K562 (cell line): ENCODE measurements at regions not wholly inside any gene's neighbourhood (a gene's known extent, or its start where the extent isn't known, plus 50 kb on each side); places are given as distances from the start of the nearest gene placed in this dataset.

Experiments
- ATAC-seq: fragments of 200-7000 bp; cut with Tn5 transposase; 3 replicates; pipeline ENCODE4 v1.9.1; 2020; ENCODE audit warnings: moderate library complexity
- BruUV-seq: library from RNA; stranded (reverse); fragments of 400-500 nt; replicated peaks from 2 replicates; lab custom pipeline; 2021; lab: Mats Ljungman, UMichigan
- CTCF ChIA-PET: fragments of 300-600 bp; formaldehyde crosslinking; extraction: SDS; loops from one replicate; lab custom pipeline; 2021; ENCODE audit warnings: low intra/inter-chr PET ratio; lab: Yijun Ruan, JAX
- POLR2A ChIA-PET: fragments of 300-600, 350-650 bp; sonication (Branson Sonifier 250); formaldehyde crosslinking; extraction: SDS; loops from one replicate; lab custom pipeline; 2021; ENCODE audit warnings: antibody characterized with exemption, inconsistent platforms; lab: Yijun Ruan, JAX
- DNase-seq, 4 experiments: peaks; one replicate each; pipeline versions ENCODE4 v3.0.0 to v3.0.0-alpha.2; 2011 to 2018; ENCODE audit warnings: low spot score in 3 of 4, mixed read lengths in 3 of 4; ENCODE audit errors: extremely low read depth in 1 of 4
- FAIRE-seq: peaks from 2 replicates; lab custom pipeline; 2011; peaks lifted over from hg19 to GRCh38; lab: Jason Lieb, UNC
- H2AFZ ChIP-seq: 2 replicates; pipeline ENCODE4 v1.6.0; 2011; ENCODE audit warnings: low read depth, low read length, control low read depth, inconsistent platforms
- H3K27ac ChIP-seq: fragments of 200-600 bp; 3 replicates; pipeline ENCODE4 v1.8.0; 2011; ENCODE audit warnings: low read depth, mild to moderate bottlenecking, control low read depth, inconsistent platforms, low read length, moderate library complexity, mixed read lengths; ENCODE audit errors: extremely low read depth
- H3K27me3 ChIP-seq, 2 experiments: fragments of 300-600 bp in 1 of 2; 2 replicates in 1 of 2; 3 replicates in 1 of 2; pipeline versions ENCODE4 v1.6.0 to v1.8.0; 2011; ENCODE audit warnings: inconsistent platforms in 2 of 2, low read length in 2 of 2, mild to moderate bottlenecking in 1 of 2, mixed read lengths in 1 of 2, moderate library complexity in 1 of 2; ENCODE audit not compliant: control insufficient read depth in 2 of 2, insufficient read depth in 2 of 2
- H3K36me3 ChIP-seq: fragments of 300-600 bp; 3 replicates; pipeline ENCODE4 v1.8.0; 2011; ENCODE audit warnings: mild to moderate bottlenecking, low read length, inconsistent platforms; ENCODE audit not compliant: control insufficient read depth, insufficient read depth
- H3K4me1 ChIP-seq, 2 experiments: fragments of 200-600 bp in 1 of 2; replicated peaks in 1 of 2; 2 replicates in 1 of 2; 3 replicates in 1 of 2; pipeline versions ENCODE4 v1.5.1 to v1.8.0; 2011; ENCODE audit warnings: inconsistent platforms in 2 of 2, low read length in 2 of 2, mild to moderate bottlenecking in 1 of 2, mixed read lengths in 1 of 2, moderate library complexity in 1 of 2; ENCODE audit not compliant: control insufficient read depth in 2 of 2, insufficient read depth in 2 of 2
- H3K4me2 ChIP-seq: 2 replicates; pipeline ENCODE4 v1.6.1; 2011; ENCODE audit warnings: low read length, control low read depth, inconsistent platforms, mixed read lengths; ENCODE audit not compliant: insufficient read depth
- H3K4me3 ChIP-seq: fragments of 200-600 bp; sonication (generic), shearing (Covaris generic); 2 replicates; pipeline ENCODE4 v1.5.1; 2016; ENCODE audit warnings: control low read depth, inconsistent platforms
- H3K79me2 ChIP-seq: fragments of 200-600 bp; 3 replicates; pipeline ENCODE4 v1.8.0; 2011; ENCODE audit warnings: low read length, inconsistent platforms; ENCODE audit not compliant: control insufficient read depth, insufficient read depth
- H3K9ac ChIP-seq, 2 experiments: 2 replicates each; pipeline versions ENCODE4 v1.6.0 to v1.6.1; 2011; ENCODE audit warnings: low read depth in 2 of 2, low read length in 2 of 2, control low read depth in 1 of 2, inconsistent platforms in 1 of 2, mild to moderate bottlenecking in 1 of 2, mixed read lengths in 1 of 2; ENCODE audit not compliant: insufficient read depth in 1 of 2
- H3K9me1 ChIP-seq: one replicate; pipeline ENCODE4 v1.6.0; 2011; ENCODE audit warnings: inconsistent platforms, mild to moderate bottlenecking, low read length, moderate library complexity; ENCODE audit not compliant: control insufficient read depth, insufficient read depth
- H3K9me3 ChIP-seq: replicated peaks from 2 replicates; pipeline ENCODE4 v1.5.1; 2011; ENCODE audit warnings: low read depth, low read length, inconsistent platforms; ENCODE audit not compliant: control insufficient read depth, insufficient read depth
- H4K20me1 ChIP-seq: replicated peaks from 2 replicates; pipeline ENCODE4 v1.6.1; 2011; ENCODE audit warnings: low read length, inconsistent platforms, mixed read lengths; ENCODE audit not compliant: control insufficient read depth, insufficient read depth
- ERF ChIP-seq: fragments of 450-650 bp; formaldehyde crosslinking; IDR thresholded peaks from 2 replicates; pipeline ENCODE4 v1.4.0; 2020; ENCODE audit warnings: mild to moderate bottlenecking, mixed read lengths
- GATAD2A ChIP-seq: fragments of 450-650 bp; IDR thresholded peaks from 2 replicates; pipeline ENCODE4 v1.6.1; 2017
- HNRNPK ChIP-seq: fragments of 200-400 bp; formaldehyde crosslinking; IDR thresholded peaks from one replicate; pipeline ENCODE4 v1.6.1; 2018; ENCODE audit warnings: mild to moderate bottlenecking, low read depth, low read length; ENCODE audit not compliant: poor library complexity, severe bottlenecking
- NFRKB ChIP-seq: fragments of 450-650 bp; IDR thresholded peaks from 2 replicates; pipeline ENCODE4 v1.6.1; 2016; ENCODE audit warnings: low read depth
- PCBP2 ChIP-seq: fragments of 200-400 bp; formaldehyde crosslinking; IDR thresholded peaks from 2 replicates; pipeline ENCODE4 v1.6.1; 2018; ENCODE audit warnings: low read length, low read depth, mild to moderate bottlenecking, moderate library complexity; ENCODE audit not compliant: poor library complexity, severe bottlenecking
- SIN3B ChIP-seq: fragments of 450-650 bp; IDR thresholded peaks from 2 replicates; pipeline ENCODE4 v1.6.1; 2017; ENCODE audit warnings: low read depth, mild to moderate bottlenecking, moderate library complexity
- SOX6 ChIP-seq: fragments of 450-650 bp; IDR thresholded peaks from 2 replicates; pipeline ENCODE4 v1.6.1; 2014; ENCODE audit warnings: mild to moderate bottlenecking
- ZFP36 ChIP-seq: fragments of 150-350 bp; IDR thresholded peaks from 2 replicates; pipeline ENCODE4 v1.6.1; 2018; ENCODE audit warnings: low read length, low read depth; ENCODE audit not compliant: partially characterized antibody
- ZNF639 ChIP-seq, 2 experiments: fragments of 200-800 bp in 1 of 2; sonication (Bioruptor generic) in 1 of 2; sonication (generic) in 1 of 2; formaldehyde crosslinking in 1 of 2; IDR thresholded peaks in 1 of 2; conservative IDR thresholded peaks in 1 of 2; 2 replicates each; pipeline versions ENCODE4 v1.5.0 to v1.6.1; 2016 to 2020; ENCODE audit warnings: missing compliant biosample characterization in 1 of 2, missing genetic modification characterization in 1 of 2, missing genetic modification reagents in 1 of 2
- ZZZ3 ChIP-seq: fragments of 450-650 bp; IDR thresholded peaks from 2 replicates; pipeline ENCODE4 v1.6.1; 2016; ENCODE audit warnings: antibody characterized with exemption, mild to moderate bottlenecking, moderate library complexity
- WGBS: fragments of 100-300 bp; shearing (Covaris generic); methylation state at CpG from one replicate; pipeline ENCODE4 v1.1.6; 2016; ENCODE audit warnings: low coverage, mixed read lengths; ENCODE audit not compliant: insufficient coverage; ENCODE audit errors: missing lambda C conversion rate; 5-methylcytosine and 5-hydroxymethylcytosine counted together
- in situ Hi-C: fragments of 300-500 bp; cut with MboI; formaldehyde crosslinking; loops from 4 replicates; pipeline ENCODE4 v1.15.0; 2018; ENCODE audit warnings: inconsistent platforms, mixed read lengths
- intact Hi-C: fragments of 100-400 bp; cut with micrococcal nuclease; formaldehyde crosslinking; loops from 2 replicates; pipeline ENCODE4 v1.14.2; 2022

- DNase-seq, result no peak
- Histone ChIP-seq H3K9me1 (no peaks in the 10 kb centered on the region), H4K20me1 (no peaks in the 10 kb centered on the region), H3K4me2 (no peak overlapping the region), H3K9me3 (no peaks in the 10 kb centered on the region)
- POLR2A ChIA-PET, result no interaction called here
- BruUV-seq, result no TSS peak
- in situ Hi-C loops, result no loop called here
- no peak for TF ChIP-seq SIN3B
- TF ChIP-seq, all 486 proteins: peak for 0
- no peak overlapping the region for H2AFZ ChIP-seq
- H3K4me3 ChIP-seq, result no peak overlapping the region
- intact Hi-C loops, result no loop called here
- no peak for ATAC-seq
- H3K27me3 ChIP-seq, result peaks cover 4 to 32% of the 10 kb centered on the region in 2 experiments; a peak in 3 of 5 replicates
- no peaks in the 10 kb centered on the region for H3K79me2 ChIP-seq
- H3K27ac ChIP-seq, result no peak overlapping the region
- FAIRE-seq, result no peak
- no peaks in the 10 kb centered on the region for H3K36me3 ChIP-seq
- H3K9ac ChIP-seq, result no peak overlapping the region
- CTCF ChIA-PET, result no interaction called here
- WGBS, result 1% methylated on average over 5 of the region's 8 CpGs
- H3K4me1 ChIP-seq, result no peaks in the 10 kb centered on the region
Observed at GRCh38 chr1:94708811-94709210, 111.3 kb upstream of the SLC44A3 start.

GRCh38 chr1:94708299-94708685, 111.9 kb upstream of the SLC44A3 start:
- POLR2A ChIA-PET, result no interaction called here
- Histone ChIP-seq H3K9me3 (no peaks in the 10 kb centered on the region), H3K27me3 (peaks cover 4 to 32% of the 10 kb centered on the region in 2 experiments; a peak in 3 of 5 replicates), H3K9ac (no peak overlapping the region), H3K4me2 (no peak overlapping the region), H3K27ac (no peak overlapping the region), H2AFZ (no peak overlapping the region), H3K79me2 (no peaks in the 10 kb centered on the region), H4K20me1 (no peaks in the 10 kb centered on the region), H3K36me3 (no peaks in the 10 kb centered on the region), H3K4me3 (no peak overlapping the region), H3K9me1 (no peaks in the 10 kb centered on the region), H3K4me1 (no peaks in the 10 kb centered on the region)
- ATAC-seq (no peak), DNase-seq (no peak), FAIRE-seq (no peak)
- CTCF ChIA-PET, result no interaction called here
- TF ChIP-seq NFRKB, result no peak
- peak; percentile 64 for TF ChIP-seq PCBP2
- no peak for TF ChIP-seq ZZZ3
- no peak for TF ChIP-seq SOX6
- TF ChIP-seq HNRNPK, result peak; percentile 60
- TF ChIP-seq ZNF639 (CRISPR knock-in tag; conservative IDR thresholded peaks at IDR 0.05 in 1 of 2, IDR thresholded peaks at IDR 0.05 in 1 of 2), result no peak
- no peak for TF ChIP-seq GATAD2A
- TF ChIP-seq ERF, result no peak
- TF ChIP-seq ZFP36, result no peak
- in situ Hi-C loops (no loop called here), intact Hi-C loops (no loop called here)
- BruUV-seq, result no TSS peak
- 30% methylated on average over 2 of the region's 2 CpGs for WGBS
